GM12878 (cell line): ENCODE measurements at regions not wholly inside any gene's neighbourhood (a gene's known extent, or its start where the extent isn't known, plus 50 kb on each side); places are given as distances from the start of the nearest gene placed in this dataset.
A peak's percentile ranks its signal among the peaks of the same experiment; 100 is the strongest.

ENCODE experiments used
- ASH2L ChIP-seq: fragments of 300-600, 200-600 bp; sonication (generic); IDR thresholded peaks from 2 replicates; pipeline ENCODE4 v1.6.1; 2017; ENCODE audit warnings: low read depth, mild to moderate bottlenecking, borderline replicate concordance
- ATF2 ChIP-seq: IDR thresholded peaks from 2 replicates; pipeline ENCODE4 v1.6.1; 2012; ENCODE audit warnings: low read length, inconsistent platforms
- ATF7 ChIP-seq: fragments of 450-650 bp; IDR thresholded peaks from 2 replicates; pipeline ENCODE4 v1.6.1; 2016; ENCODE audit warnings: low read depth, mild to moderate bottlenecking
- BACH1 ChIP-seq: fragments of 450-650 bp; IDR thresholded peaks from 2 replicates; pipeline ENCODE4 v1.6.1; 2017; ENCODE audit warnings: mild to moderate bottlenecking, borderline replicate concordance
- CBFB ChIP-seq: IDR thresholded peaks from 2 replicates; pipeline ENCODE4 v1.6.1; 2016; ENCODE audit warnings: antibody characterized with exemption, low read depth
- CBX5 ChIP-seq: sonication (generic); IDR thresholded peaks from 2 replicates; pipeline ENCODE4 v1.6.1; 2016; ENCODE audit warnings: low read depth, moderate library complexity, mild to moderate bottlenecking, inconsistent platforms
- CEBPB ChIP-seq, 2 experiments: fragments of 150-350 bp in 1 of 2; IDR thresholded peaks; 2 replicates each; pipeline ENCODE4 v1.6.1; 2012 to 2014; ENCODE audit warnings: low read depth in 2 of 2, low read length in 2 of 2, borderline replicate concordance in 1 of 2, inconsistent platforms in 1 of 2
- CHD1 ChIP-seq: IDR thresholded peaks from 2 replicates; pipeline ENCODE4 v1.6.1; 2012; ENCODE audit warnings: low read depth, low read length, improper control_type of control experiment
- CTCF ChIP-seq, 3 experiments: IDR thresholded peaks in 2 of 3; conservative IDR thresholded peaks in 1 of 3; 2 replicates each; pipeline ENCODE4 v1.5.1; 2011; ENCODE audit warnings: low read depth in 3 of 3, low read length in 3 of 3, mild to moderate bottlenecking in 3 of 3, control low read depth in 2 of 3, moderate library complexity in 2 of 3, inconsistent platforms in 1 of 3, mixed read lengths in 1 of 3; ENCODE audit not compliant: control insufficient read depth in 2 of 3, insufficient read depth in 1 of 3; ENCODE audit errors: extremely low read depth in 1 of 3
- CUX1 ChIP-seq: IDR thresholded peaks from 2 replicates; pipeline ENCODE4 v1.6.1; 2012; ENCODE audit warnings: improper control_type of control experiment, low read depth, low read length; ENCODE audit not compliant: insufficient replicate concordance
- EED ChIP-seq: sonication (generic); IDR thresholded peaks from 2 replicates; pipeline ENCODE4 v1.6.1; 2016; ENCODE audit warnings: antibody characterized with exemption, low read depth
- EZH2 ChIP-seq: IDR thresholded peaks from 2 replicates; pipeline ENCODE4 v1.6.1; 2012; ENCODE audit warnings: low read depth, mild to moderate bottlenecking, control low read depth, inconsistent platforms, low read length, borderline replicate concordance; ENCODE audit not compliant: control insufficient read depth
- FOS ChIP-seq: IDR thresholded peaks from 3 replicates; pipeline ENCODE4 v1.6.1; 2011; ENCODE audit warnings: borderline replicate concordance; ENCODE audit not compliant: insufficient read length; ENCODE audit errors: extremely low read depth
- HCFC1 ChIP-seq: fragments of 150-350 bp; IDR thresholded peaks from 2 replicates; pipeline ENCODE4 v1.6.1; 2014; ENCODE audit warnings: low read length
- IKZF1 ChIP-seq: fragments of 450-650 bp; conservative IDR thresholded peaks from 2 replicates; pipeline ENCODE4 v1.6.1; 2017; ENCODE audit warnings: antibody characterized with exemption, mild to moderate bottlenecking
- JUNB ChIP-seq: IDR thresholded peaks from 2 replicates; pipeline ENCODE4 v1.6.1; 2016; ENCODE audit warnings: antibody characterized with exemption, mild to moderate bottlenecking
- NR2C2 ChIP-seq: IDR thresholded peaks from 2 replicates; pipeline ENCODE4 v1.6.1; 2011; ENCODE audit warnings: borderline replicate concordance, low read depth; ENCODE audit not compliant: control insufficient read depth, insufficient read length
- PKNOX1 ChIP-seq: fragments of 450-650 bp; IDR thresholded peaks from 2 replicates; pipeline ENCODE4 v1.6.1; 2016; ENCODE audit warnings: mild to moderate bottlenecking
- RAD21 ChIP-seq: IDR thresholded peaks from 2 replicates; pipeline ENCODE4 v1.6.1; 2011; ENCODE audit warnings: mild to moderate bottlenecking, low read depth, low read length, moderate library complexity; ENCODE audit not compliant: insufficient read depth
- RAD51 ChIP-seq: fragments of 450-650 bp; IDR thresholded peaks from 2 replicates; pipeline ENCODE4 v1.6.1; 2016; ENCODE audit warnings: moderate library complexity, mild to moderate bottlenecking, inconsistent platforms
- SIN3A ChIP-seq: IDR thresholded peaks from 2 replicates; pipeline ENCODE4 v1.6.1; 2012; ENCODE audit warnings: low read depth, low read length, improper control_type of control experiment
- SMC3 ChIP-seq: IDR thresholded peaks from 2 replicates; pipeline ENCODE4 v1.6.1; 2011; ENCODE audit warnings: low read length, improper control_type of control experiment, borderline replicate concordance
- STAT3 ChIP-seq: IDR thresholded peaks from 2 replicates; pipeline ENCODE4 v1.6.1; 2011; ENCODE audit warnings: low read depth, low read length, improper control_type of control experiment

GRCh38 chrX:55867181-55867651 lies 149.7 kb downstream of the RRAGB start (continued):
- no peak for TF ChIP-seq SIN3A
- peak; percentile 85 for TF ChIP-seq RAD51
- no peak for TF ChIP-seq SMC3
- peak; percentile 43 for TF ChIP-seq CUX1
- peak; percentile 42; the same call in 1 of the 2 replicates for TF ChIP-seq CBFB
- TF ChIP-seq BACH1, result no peak
- TF ChIP-seq EZH2, result no peak
- 0 out of 2 replicates have a peak, but pooled peaks have one; percentile 47 for TF ChIP-seq EED
- TF ChIP-seq NR2C2, result no peak
- TF ChIP-seq ATF2, result peak; percentile 77
- TF ChIP-seq FOS, result no peak
- no peak for TF ChIP-seq JUNB
- peak; percentile 33; the same call in 1 of the 2 replicates for TF ChIP-seq CBX5
- TF ChIP-seq ASH2L, result no peak
- no peak for TF ChIP-seq CHD1
- no peak for TF ChIP-seq PKNOX1
- TF ChIP-seq IKZF1, result peak; percentile 30; the same call in 1 of the 2 replicates
- peak; percentile 32; the same call in 1 of the 2 replicates for TF ChIP-seq RAD21
- no peak for TF ChIP-seq CTCF (IDR thresholded peaks at IDR 0.05 in 2 of 3, conservative IDR thresholded peaks at IDR 0.05 in 1 of 3; ENCODE audit: control insufficient read depth in 2 of 3, extremely low read depth in 1 of 3, insufficient read depth in 1 of 3, low read depth in 3 of 3, low read length in 3 of 3)
- no peak for TF ChIP-seq HCFC1
- TF ChIP-seq STAT3, result no peak
- TF ChIP-seq ATF7, result peak; percentile 52
- peak in 1 of 2 experiments; percentile 6; a peak in 1 of 4 replicates for TF ChIP-seq CEBPB (IDR thresholded peaks at IDR 0.05; ENCODE audit: borderline replicate concordance in 1 of 2, low read depth in 2 of 2, low read length in 2 of 2)
